ENCODE measurements at regions not wholly inside any gene's neighbourhood (a gene's known extent, or its start where the extent isn't known, plus 50 kb on each side); places are given as distances from the start of the nearest gene placed in this dataset.

DNA sequence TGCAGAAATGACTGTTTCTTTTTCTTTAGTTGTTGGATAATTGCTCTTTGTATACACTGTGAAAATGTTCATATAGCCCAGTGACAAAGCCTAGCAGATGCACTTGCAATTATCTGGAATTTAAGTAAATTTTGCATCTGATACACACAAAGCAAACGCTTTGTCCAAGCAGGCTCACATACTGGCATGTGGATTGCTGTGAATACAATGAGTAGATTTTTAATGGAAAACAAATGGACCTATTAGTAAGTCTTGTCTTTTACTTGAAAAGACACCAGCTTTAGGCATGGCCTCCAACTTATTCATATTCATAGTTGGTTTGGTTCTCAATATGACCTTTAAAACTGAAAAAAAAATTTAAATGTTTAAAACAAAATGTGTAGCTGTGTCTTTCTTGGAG, 1299.8 kb upstream of the WWC1 start:
- intact Hi-C loops (cut with DNase I), result no loop called here
- Histone ChIP-seq H3K36me3 (replicated peaks in 1 of 2) (no peaks in the 10 kb centered on the region), H3K27me3 (no peaks in the 10 kb centered on the region), H3K9me3 (replicated peaks in 1 of 3) (no peaks in the 10 kb centered on the region), H3K4me3 (no peak overlapping the region), H3K4me1 (replicated peaks in 1 of 2) (no peaks in the 10 kb centered on the region), H3K27ac (no peak overlapping the region)
- no peak for TF ChIP-seq POLR2A (IDR thresholded peaks at IDR 0.05)
- TF ChIP-seq, protein P1, sequence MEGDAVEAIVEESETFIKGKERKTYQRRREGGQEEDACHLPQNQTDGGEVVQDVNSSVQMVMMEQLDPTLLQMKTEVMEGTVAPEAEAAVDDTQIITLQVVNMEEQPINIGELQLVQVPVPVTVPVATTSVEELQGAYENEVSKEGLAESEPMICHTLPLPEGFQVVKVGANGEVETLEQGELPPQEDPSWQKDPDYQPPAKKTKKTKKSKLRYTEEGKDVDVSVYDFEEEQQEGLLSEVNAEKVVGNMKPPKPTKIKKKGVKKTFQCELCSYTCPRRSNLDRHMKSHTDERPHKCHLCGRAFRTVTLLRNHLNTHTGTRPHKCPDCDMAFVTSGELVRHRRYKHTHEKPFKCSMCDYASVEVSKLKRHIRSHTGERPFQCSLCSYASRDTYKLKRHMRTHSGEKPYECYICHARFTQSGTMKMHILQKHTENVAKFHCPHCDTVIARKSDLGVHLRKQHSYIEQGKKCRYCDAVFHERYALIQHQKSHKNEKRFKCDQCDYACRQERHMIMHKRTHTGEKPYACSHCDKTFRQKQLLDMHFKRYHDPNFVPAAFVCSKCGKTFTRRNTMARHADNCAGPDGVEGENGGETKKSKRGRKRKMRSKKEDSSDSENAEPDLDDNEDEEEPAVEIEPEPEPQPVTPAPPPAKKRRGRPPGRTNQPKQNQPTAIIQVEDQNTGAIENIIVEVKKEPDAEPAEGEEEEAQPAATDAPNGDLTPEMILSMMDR (IDR thresholded peaks at IDR 0.05), result no peak
- 72 to 90% (median 79%) methylated on average over 1 of the region's 1 CpG for WGBS, 4 donors
- DNase-seq, result no peak

DNA sequence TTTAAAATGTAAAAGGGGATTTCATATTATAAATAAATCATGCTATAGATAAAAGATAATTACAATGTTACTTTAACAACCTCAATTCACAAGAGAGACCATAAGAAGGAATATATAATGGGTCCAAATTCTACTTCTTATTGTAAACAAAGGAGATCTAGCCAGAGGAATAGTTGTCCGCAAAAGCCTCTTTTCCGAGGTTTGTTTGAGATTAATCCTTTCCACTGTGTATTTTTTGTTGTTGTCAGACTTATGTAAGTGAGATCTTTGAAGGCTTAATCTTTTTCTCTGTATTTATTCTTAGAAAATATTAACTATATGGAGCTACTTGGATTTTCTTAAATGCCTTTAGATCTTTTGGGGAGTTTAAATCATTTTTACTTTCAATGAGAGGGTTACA, 1299.3 kb upstream of the WWC1 start:
- H3K9me3 ChIP-seq (replicated peaks in 1 of 3), result no peaks in the 10 kb centered on the region
- no peak overlapping the region for H3K4me3 ChIP-seq
- H3K36me3 ChIP-seq (replicated peaks in 1 of 2), result no peaks in the 10 kb centered on the region
- DNase-seq, result no peak
- H3K27me3 ChIP-seq, result no peaks in the 10 kb centered on the region
- H3K27ac ChIP-seq, result no peak overlapping the region
- no peaks in the 10 kb centered on the region for H3K4me1 ChIP-seq (replicated peaks in 1 of 2)
- intact Hi-C loops (cut with DNase I), result no loop called here
- WGBS, 4 donors, result 72 to 85% (median 82%) methylated on average over 2 of the region's 2 CpGs
- TF ChIP-seq POLR2A (IDR thresholded peaks at IDR 0.05), result no peak
- TF ChIP-seq, protein P1 (IDR thresholded peaks at IDR 0.05), result no peak

DNA sequence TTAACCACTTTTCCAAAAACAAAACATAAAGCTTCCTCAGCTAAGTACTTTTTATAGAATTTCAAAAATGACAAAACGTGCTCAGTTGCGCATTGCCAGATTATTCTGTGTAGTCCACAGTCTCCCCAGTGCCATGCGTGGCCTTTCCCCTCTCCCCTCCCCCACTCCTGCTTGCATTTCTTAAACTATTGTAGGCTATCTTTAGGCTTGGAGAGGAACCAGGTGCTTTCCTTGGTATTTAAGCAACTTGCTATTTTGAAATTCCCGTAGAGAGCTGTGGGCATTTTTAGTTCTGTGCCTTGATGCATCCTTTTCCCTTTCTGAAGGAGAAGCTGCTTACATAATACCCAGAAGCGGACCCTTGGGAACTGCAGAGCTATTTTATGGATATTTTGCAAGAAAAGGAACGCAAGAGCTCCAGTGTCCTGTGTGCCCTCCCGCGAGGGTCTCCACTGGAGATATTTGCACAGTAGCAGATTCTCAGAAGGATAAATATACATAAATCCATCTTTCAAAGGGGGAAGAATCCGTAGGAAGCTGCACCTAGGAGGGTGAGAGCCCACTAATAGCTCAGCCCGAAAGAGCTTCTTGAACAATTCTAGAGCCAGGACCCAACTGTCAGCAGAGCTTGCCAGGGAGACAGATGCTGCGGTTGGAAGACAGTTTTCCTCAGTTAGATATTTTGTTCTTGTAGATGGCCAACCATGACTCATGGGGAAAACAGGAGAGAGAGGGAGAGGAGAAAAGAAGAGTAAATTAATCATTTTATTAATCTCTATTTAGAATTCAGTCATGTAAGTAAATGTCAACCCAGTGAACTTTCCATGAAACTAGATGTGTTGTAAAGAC, 1298.3 kb upstream of the WWC1 start:
- Histone ChIP-seq H3K27me3 (no peaks in the 10 kb centered on the region), H3K36me3 (replicated peaks in 1 of 2) (no peaks in the 10 kb centered on the region), H3K27ac (no peak overlapping the region), H3K4me1 (replicated peaks in 1 of 2) (no peaks in the 10 kb centered on the region), H3K4me3 (no peak overlapping the region), H3K9me3 (replicated peaks in 1 of 3) (no peaks in the 10 kb centered on the region)
- 57 to 63% (median 61%) methylated on average over 11 of the region's 11 CpGs for WGBS, 4 donors
- DNase-seq, result no peak
- TF ChIP-seq POLR2A (IDR thresholded peaks at IDR 0.05), result no peak
- TF ChIP-seq, protein P1 (IDR thresholded peaks at IDR 0.05), result no peak
- intact Hi-C loops (cut with DNase I), result no loop called here

DNA sequence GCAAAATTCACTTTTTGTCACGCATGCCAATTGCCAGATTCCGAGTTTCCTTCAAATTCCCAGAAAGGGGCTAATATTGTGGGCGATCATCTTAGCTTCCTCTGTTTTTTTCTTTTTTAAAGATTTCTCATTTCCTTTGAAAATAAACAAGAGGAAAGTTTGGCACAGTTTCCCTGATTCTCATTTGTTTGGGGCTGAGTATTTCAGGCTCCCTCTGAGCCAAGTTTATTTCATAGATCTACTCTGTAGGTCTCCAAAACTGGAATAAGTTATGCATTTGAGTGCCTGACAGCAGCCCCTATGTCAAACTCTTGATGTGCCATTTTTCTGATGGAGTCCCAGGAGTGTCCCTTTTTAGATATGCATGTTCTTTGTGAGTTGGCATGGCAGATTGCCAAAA, 1297.2 kb upstream of the WWC1 start:
- Histone ChIP-seq H3K9me3 (replicated peaks in 1 of 3) (no peaks in the 10 kb centered on the region), H3K27me3 (no peaks in the 10 kb centered on the region), H3K4me1 (replicated peaks in 1 of 2) (no peaks in the 10 kb centered on the region), H3K36me3 (replicated peaks in 1 of 2) (no peaks in the 10 kb centered on the region), H3K27ac (no peak overlapping the region), H3K4me3 (no peak overlapping the region)
- DNase-seq, result no peak
- TF ChIP-seq, protein P1 (IDR thresholded peaks at IDR 0.05), result no peak
- no peak for TF ChIP-seq POLR2A (IDR thresholded peaks at IDR 0.05)
- intact Hi-C loops (cut with DNase I), result no loop called here
- 62 to 68% (median 64%) methylated on average over 3 of the region's 3 CpGs for WGBS, 4 donors
